ENCODE measurements at regions not wholly inside any gene's neighbourhood (a gene's known extent, or its start where the extent isn't known, plus 50 kb on each side); places are given as distances from the start of the nearest gene placed in this dataset.
A peak's percentile ranks its signal among the peaks of the same experiment; 100 is the strongest.

GRCh38 chrX:42948723-42949657 is 171.0 kb upstream of the PPP1R2C start:
- TF ChIP-seq EZH2 (IDR thresholded peaks at IDR 0.05; ENCODE audit: borderline replicate concordance, insufficient read depth, low read depth, low read length, poor library complexity, severe bottlenecking) (no peak), CTCF (IDR thresholded peaks at IDR 0.05) (no peak)
- Histone ChIP-seq H4K20me1 (ENCODE audit: control insufficient read depth, insufficient read depth, low read length, poor library complexity, severe bottlenecking) (no peaks in the 10 kb centered on the region), H3K36me3 (replicated peaks in 1 of 2; ENCODE audit: control extremely low read depth in 1 of 2, control insufficient read depth in 1 of 2, extremely low read depth in 1 of 2, insufficient read depth in 2 of 2, low read length in 1 of 2) (no peaks in the 10 kb centered on the region), H3K4me3 (ENCODE audit: control extremely low read depth in 1 of 5, extremely low read depth in 1 of 5, insufficient read depth in 1 of 5, low read depth in 2 of 5, low read length in 4 of 5) (no peak overlapping the region), H3K9ac (ENCODE audit: low read length) (no peak overlapping the region), H2AFZ (ENCODE audit: insufficient read depth, low read depth, low read length, poor library complexity, severe bottlenecking) (no peak overlapping the region), H3K27me3 (replicated peaks in 1 of 4; ENCODE audit: control extremely low read depth in 1 of 4, control insufficient read depth in 3 of 4, insufficient read depth in 4 of 4, low read length in 3 of 4) (no peaks in the 10 kb centered on the region), H3K9me3 (ENCODE audit: control extremely low read depth in 1 of 3, control insufficient read depth in 2 of 3, insufficient read depth in 1 of 3, low read length in 2 of 3) (no peaks in the 10 kb centered on the region), H3K4me1 (ENCODE audit: control insufficient read depth in 2 of 2, insufficient read depth in 2 of 2, low read length in 2 of 2) (peaks cover 34 to 42% of the 10 kb centered on the region in 2 donors), H3K4me2 (replicated peaks; ENCODE audit: low read depth, low read length, poor library complexity, severe bottlenecking) (no peak overlapping the region), H3K27ac (ENCODE audit: low read length in 2 of 2) (no peak overlapping the region), H3K79me2 (ENCODE audit: control insufficient read depth, insufficient read depth, low read length) (no peaks in the 10 kb centered on the region)
- ChIA-PET CTCF (interaction anchor here (0.5 kb wide), 1 partner anchor 1164 kb away, joined by 3 read pairs; no protein-coding TSS in a partner anchor), POLR2A (no interaction called here)
- intact Hi-C loops (cut with micrococcal nuclease), result loop anchor here (10.0 kb wide), 2 partner anchors 396 to 606 kb away; no protein-coding TSS in a partner anchor
- ATAC-seq (ENCODE audit: low read depth), result no peak
- no peak overlapping the region for H3K4me3 Mint-ChIP-seq
- no peak for DNase-seq
- H3K4me1 Mint-ChIP-seq, result peaks cover 58% of the 10 kb centered on the region
- no CpG with 5 or more reads among the region's 9 CpGs for WGBS (ENCODE audit: insufficient coverage)
- H3K9me3 Mint-ChIP-seq (ENCODE audit: insufficient read depth), result no peaks in the 10 kb centered on the region
- no peaks in the 10 kb centered on the region for H3K27me3 Mint-ChIP-seq
- H3K27ac Mint-ChIP-seq, result no peak overlapping the region

GRCh38 chrX:42951747-42952146 is 173.8 kb upstream of the PPP1R2C start:
- no peaks in the 10 kb centered on the region for H3K36me3 ChIP-seq (replicated peaks in 1 of 2; ENCODE audit: control extremely low read depth in 1 of 2, control insufficient read depth in 1 of 2, extremely low read depth in 1 of 2, insufficient read depth in 2 of 2, low read length in 1 of 2)
- DNase-seq (no peak), ATAC-seq (ENCODE audit: low read depth) (no peak)
- H3K27ac Mint-ChIP-seq, result peak overlapping the region; percentile 68
- H3K79me2 ChIP-seq (ENCODE audit: control insufficient read depth, insufficient read depth, low read length), result no peaks in the 10 kb centered on the region
- peak overlapping the region; percentile 18 for H2AFZ ChIP-seq (ENCODE audit: insufficient read depth, low read depth, low read length, poor library complexity, severe bottlenecking)
- peaks cover 51% of the 10 kb centered on the region for H3K4me1 Mint-ChIP-seq
- CTCF ChIA-PET, result interaction anchor here (1.5 kb wide), 1 partner anchor 7 kb away, joined by 4 read pairs; no protein-coding TSS in a partner anchor
- no peak overlapping the region for H3K4me2 ChIP-seq (replicated peaks; ENCODE audit: low read depth, low read length, poor library complexity, severe bottlenecking)
- intact Hi-C loops (cut with micrococcal nuclease), result no loop called here
- peaks cover 36 to 52% of the 10 kb centered on the region in 2 donors for H3K4me1 ChIP-seq (ENCODE audit: control insufficient read depth in 2 of 2, insufficient read depth in 2 of 2, low read length in 2 of 2)
- H3K27me3 ChIP-seq (replicated peaks in 1 of 4; ENCODE audit: control extremely low read depth in 1 of 4, control insufficient read depth in 3 of 4, insufficient read depth in 4 of 4, low read length in 3 of 4), result no peaks in the 10 kb centered on the region
- no peak overlapping the region for H3K9ac ChIP-seq (ENCODE audit: low read length)
- TF ChIP-seq CTCF (IDR thresholded peaks at IDR 0.05), result no peak
- no peak for TF ChIP-seq EZH2 (IDR thresholded peaks at IDR 0.05; ENCODE audit: borderline replicate concordance, insufficient read depth, low read depth, low read length, poor library complexity, severe bottlenecking)
- H3K9me3 Mint-ChIP-seq (ENCODE audit: insufficient read depth), result no peaks in the 10 kb centered on the region
- H3K4me3 Mint-ChIP-seq, result no peak overlapping the region
- POLR2A ChIA-PET, result no interaction called here
- H3K27me3 Mint-ChIP-seq, result no peaks in the 10 kb centered on the region
- H3K27ac ChIP-seq (ENCODE audit: low read length in 2 of 2), result peak overlapping the region in 1 of 2 donors; percentile 2
- H4K20me1 ChIP-seq (ENCODE audit: control insufficient read depth, insufficient read depth, low read length, poor library complexity, severe bottlenecking), result no peaks in the 10 kb centered on the region
- H3K9me3 ChIP-seq (ENCODE audit: control extremely low read depth in 1 of 3, control insufficient read depth in 2 of 3, insufficient read depth in 1 of 3, low read length in 2 of 3), result no peaks in the 10 kb centered on the region
- H3K4me3 ChIP-seq (ENCODE audit: control extremely low read depth in 1 of 5, extremely low read depth in 1 of 5, insufficient read depth in 1 of 5, low read depth in 2 of 5, low read length in 4 of 5), result no peak overlapping the region

Measured in B cell (primary cell).